SK-N-SH treated with all-trans-retinoic acid at 6 μM for 48 hours (cell line): ENCODE measurements at regions not wholly inside any gene's neighbourhood (a gene's known extent, or its start where the extent isn't known, plus 50 kb on each side); places are given as distances from the start of the nearest gene placed in this dataset.

ENCODE experiments used
- ARNTL ChIP-seq: fragments of 450-650 bp; formaldehyde crosslinking; IDR thresholded peaks from 2 replicates; pipeline ENCODE4 v1.5.0; 2020; ENCODE audit warnings: low read depth, mild to moderate bottlenecking, moderate library complexity, borderline replicate concordance
- CREB5 ChIP-seq: fragments of 250-450 bp; sonication (Bioruptor Pico); IDR thresholded peaks from 2 replicates; pipeline ENCODE4 v1.5.1; 2020; ENCODE audit warnings: low read depth, mild to moderate bottlenecking, moderate library complexity
- PPARA ChIP-seq: fragments of 250-450 bp; sonication (Bioruptor Pico); IDR thresholded peaks from 2 replicates; pipeline ENCODE4 v1.5.0; 2020; ENCODE audit warnings: mild to moderate bottlenecking, borderline replicate concordance
- ZNF70 ChIP-seq: fragments of 450-650 bp; formaldehyde crosslinking; IDR thresholded peaks from 2 replicates; pipeline ENCODE4 v1.5.0; 2020; ENCODE audit warnings: mild to moderate bottlenecking, moderate library complexity

GRCh38 chr11:115056514-115056913 lies 378.2 kb downstream of the NXPE2 start:
- TF ChIP-seq CREB5 (CRISPR knock-in tag) (no peak), ZNF70 (CRISPR knock-in tag) (no peak), ARNTL (CRISPR knock-in tag) (no peak), PPARA (no peak)
